ENCODE measurements at regions not wholly inside any gene's neighbourhood (a gene's known extent, or its start where the extent isn't known, plus 50 kb on each side); places are given as distances from the start of the nearest gene placed in this dataset.
"Not testable (repeated sequence)": the region's sequence is repeated elsewhere in the genome, so short reads cannot be mapped to it uniquely, and the experiment has no call there.

DNA sequence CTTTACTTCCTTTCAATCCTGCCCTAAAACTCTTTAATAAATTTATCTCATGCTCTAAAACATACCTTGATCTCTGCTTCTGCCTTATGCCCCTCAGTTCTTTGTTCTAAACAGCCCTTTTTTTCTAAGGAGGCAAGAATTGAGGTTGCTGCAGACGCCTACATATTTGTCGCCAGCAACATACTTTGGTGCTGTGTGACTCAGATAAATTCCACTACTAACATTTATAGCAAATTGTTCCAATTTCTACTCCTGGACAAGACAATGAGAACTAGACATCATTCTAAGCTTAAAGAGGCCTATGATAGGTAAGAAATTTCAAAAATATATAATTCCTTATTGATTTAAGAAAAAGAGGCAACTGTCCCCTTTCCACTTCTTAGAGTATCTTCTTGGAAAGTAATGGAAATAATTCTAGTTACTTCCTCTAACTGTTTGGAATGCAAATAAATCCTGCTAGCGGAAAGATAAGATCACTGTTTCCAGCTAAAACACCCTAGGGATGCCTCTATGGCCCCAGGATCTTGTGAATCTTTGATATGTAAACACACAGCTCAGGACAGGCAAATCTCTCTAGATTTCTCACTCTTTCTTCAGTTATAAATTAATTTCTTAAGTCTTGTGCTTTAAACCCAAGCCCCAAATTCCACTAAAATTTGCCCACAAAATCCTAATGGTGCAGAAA lies 869.1 kb downstream of the KCNT2 start:
- DNase-seq: no peak

DNA sequence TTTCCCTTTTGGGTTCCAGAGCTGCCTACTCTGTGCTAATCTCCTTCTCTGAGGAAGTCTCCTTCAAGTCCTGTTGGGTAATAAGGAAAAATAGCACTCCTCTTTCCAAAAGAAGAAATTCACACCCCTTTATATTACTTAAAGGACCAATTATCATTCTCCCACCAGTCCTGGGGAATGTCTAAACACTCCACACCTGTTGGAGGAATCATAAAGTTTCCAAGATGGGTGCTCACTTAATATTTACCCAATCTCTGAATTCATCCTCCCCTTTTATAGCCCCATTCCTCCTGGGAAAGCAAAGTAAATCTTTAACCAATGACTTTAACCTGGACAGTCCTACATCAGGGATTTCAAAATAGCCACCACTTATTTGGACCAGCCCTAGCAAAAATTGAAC lies 873.1 kb downstream of the KCNT2 start:
- no peak for DNase-seq

DNA sequence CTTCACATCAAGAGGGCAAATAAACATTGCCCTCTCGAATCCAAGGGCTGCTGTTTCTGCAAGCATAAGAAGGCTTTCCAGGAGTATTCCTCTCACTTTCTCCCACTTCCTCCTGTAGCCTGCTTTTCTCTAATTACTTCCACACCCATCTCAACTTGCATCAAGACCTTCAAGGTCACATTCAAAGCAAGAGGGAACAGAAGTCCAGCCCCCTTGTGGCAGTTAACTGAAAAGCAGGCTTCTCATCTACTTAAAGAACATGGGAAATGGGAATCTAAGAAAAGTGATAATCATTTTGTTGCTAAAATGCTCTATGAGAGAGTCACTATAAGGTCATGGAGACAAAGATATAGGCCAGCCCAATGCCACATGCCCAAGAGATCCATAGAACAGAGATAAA lies 874.4 kb downstream of the KCNT2 start:
- no peak for DNase-seq

DNA sequence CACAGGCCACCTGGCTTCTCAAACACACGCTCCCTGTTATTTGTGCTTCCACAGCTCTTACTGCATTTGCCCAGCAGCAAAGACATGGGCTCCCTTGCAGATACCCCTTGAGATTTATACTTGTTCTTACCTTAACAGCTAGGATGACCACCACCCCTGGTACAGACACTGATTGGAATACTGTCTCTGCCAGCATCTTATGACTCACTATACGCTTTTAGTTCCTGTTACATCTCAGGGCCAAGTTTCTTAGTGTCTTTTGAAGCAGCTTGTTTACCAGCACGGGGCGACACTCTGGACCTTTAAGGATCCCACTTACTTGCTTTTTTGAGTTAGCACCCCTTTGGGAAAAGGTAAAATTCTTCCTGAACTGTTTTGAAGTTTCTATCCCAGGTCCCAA lies 874.8 kb downstream of the KCNT2 start:
- no peak for DNase-seq

DNA sequence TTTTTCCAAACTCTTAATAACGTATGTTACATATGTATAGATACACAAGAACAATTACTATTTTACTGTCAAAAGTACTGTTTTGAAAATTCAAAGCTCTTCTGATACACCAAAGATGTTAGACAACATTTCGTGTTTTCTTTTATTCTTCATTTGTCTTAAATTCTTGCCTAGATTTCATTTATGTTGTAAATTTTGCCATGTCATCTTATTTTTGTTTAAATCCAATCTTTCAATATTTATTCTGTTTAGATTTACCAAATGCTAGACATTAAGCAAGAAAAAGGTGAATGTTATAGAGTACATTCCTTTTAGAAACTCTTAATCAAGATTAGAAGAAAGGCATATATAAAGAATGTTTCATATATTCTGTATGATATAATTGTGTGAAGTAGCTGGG lies 876.9 kb downstream of the KCNT2 start:
- DNase-seq: no peak

DNA sequence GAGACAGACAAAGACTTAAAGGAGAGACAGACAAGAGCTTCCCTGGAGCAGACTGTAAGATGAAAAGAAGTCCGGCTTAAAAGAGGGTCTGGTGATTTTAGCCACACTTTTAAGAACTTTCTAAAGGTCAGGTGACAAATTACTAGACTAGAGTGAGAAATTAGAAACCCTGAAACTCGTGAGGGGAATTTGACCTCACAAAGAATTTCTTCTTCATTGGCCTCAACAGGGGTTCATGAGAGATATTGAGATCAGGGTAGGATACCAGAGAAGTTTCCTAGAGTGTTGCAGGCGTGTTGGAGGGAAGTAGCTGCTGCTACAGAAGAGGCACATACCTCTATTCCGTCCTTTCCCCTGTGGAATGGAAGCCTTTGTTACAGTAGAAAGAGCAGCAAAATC lies 884.4 kb downstream of the KCNT2 start:
- no peak for DNase-seq

DNA sequence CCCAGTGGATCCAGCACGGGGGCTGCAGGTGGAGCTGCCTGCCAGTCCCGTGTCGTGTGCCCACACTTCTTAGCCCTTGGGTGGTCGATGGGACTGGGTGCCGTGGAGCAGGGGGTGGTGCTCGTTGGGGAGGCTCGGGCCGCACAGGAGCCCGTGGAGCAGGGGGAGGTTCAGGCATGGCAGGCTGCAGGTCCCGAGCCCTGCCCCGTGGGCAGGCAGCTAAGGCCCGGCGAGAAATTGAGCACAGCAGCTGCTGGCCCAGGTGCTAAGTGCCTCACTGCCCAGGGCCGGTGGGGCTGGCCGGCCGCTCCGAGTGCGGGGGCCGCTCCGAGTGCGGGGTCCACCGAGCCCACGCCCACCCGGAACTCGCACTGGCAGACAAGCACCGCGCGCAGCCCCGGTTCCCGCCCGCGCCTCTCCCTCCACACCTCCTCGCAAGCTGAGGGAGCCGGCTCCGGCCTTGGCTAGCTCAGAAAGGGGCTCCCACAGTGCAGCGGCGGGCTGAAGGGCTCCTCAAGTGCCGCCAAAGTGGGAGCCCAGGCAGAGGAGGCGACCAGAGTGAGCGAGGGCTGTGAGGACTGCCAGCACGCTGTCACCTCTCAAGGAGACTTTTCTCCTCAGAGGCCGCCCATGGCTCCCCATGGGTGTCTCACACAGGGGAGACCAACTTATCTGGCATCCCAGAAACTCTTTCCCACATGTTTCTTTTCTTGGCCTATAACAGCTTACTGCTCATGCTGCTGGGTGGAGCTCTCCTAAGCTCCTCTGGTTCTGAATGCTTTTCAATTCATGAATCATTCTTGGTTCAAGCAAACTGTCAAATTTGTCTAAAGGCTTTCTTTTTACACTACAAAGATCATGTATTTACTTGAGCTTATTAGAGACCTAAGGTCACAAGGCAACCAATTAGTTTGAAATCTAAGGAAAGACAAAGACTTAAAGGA lies 885.1 kb downstream of the KCNT2 start:
- not testable (repeated sequence) for DNase-seq

DNA sequence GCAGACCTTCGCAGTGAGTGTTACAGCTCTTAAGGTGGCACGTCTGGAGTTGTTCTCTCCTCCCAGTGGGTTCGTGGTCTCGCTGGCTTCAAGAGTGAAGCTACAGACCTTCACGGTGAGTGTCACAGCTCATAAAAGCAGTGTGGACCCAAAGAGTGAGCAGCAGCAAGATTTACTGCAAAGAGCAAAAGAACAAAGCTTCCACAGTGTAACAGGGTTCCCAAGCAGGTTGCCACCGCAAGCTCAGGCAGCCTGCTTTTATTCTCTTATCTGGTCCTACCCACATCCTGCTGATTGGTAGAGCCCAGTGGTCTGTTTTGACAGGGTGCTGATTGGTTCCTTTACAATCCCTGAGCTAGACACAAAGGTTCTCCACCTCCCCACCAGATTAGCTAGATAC lies 886.1 kb downstream of the KCNT2 start:
- not testable (repeated sequence) for DNase-seq

DNA sequence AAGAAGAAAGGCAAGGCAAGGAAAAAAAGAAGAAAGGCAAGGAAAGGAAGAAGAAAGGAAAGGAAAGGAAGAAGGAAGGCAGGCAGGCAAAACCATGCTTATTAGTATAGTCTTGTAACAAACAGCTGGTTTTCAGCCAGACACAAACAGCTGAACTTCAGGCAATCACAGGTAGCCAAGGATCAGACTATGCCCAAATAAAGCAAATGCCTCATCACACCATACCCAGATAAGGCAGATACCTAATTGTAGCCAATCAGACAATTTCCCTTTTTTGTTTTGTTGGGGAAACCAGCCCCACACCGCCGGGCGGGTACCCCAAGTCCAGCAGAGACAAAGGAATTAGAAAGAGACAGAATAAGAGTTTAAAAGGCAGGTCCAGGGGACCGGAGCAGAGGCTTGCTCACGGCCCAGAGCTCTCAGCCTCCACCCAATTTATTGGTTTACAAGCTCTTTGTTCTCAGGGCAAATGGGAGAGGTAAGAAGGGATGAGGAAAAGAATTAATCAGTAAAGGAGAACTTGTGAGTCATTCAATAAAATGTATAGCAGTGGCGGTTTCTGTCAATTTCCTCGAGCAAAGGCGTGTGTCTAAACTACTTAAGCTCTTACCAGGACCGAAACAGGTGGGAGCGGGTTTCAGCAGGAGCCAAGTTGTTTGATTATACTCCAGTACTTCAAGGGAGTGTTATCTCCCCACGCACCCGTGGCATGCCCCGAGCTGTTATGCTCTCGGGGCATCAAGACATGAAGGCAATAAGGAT lies 886.8 kb downstream of the KCNT2 start:
- no peak for DNase-seq

DNA sequence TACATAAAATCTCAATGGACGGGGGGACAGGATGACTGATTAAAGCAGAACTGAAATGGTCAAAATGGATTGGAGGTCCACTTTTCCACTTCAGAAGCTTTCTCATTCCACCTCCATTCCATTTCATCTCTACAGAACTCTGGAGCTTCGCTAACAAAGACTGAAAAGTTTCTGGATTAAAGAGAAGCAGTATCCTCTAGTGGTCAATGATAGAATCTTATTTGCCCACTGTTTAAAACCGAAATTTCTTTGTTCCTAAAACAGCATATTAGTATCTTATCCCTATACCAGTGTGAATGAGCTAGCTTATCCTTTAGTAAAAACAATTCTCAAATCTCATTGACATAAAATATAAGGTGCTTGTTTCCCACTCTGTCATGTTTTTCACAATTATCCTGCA lies 890.6 kb downstream of the KCNT2 start:
- DNase-seq: peak; percentile 6

DNA sequence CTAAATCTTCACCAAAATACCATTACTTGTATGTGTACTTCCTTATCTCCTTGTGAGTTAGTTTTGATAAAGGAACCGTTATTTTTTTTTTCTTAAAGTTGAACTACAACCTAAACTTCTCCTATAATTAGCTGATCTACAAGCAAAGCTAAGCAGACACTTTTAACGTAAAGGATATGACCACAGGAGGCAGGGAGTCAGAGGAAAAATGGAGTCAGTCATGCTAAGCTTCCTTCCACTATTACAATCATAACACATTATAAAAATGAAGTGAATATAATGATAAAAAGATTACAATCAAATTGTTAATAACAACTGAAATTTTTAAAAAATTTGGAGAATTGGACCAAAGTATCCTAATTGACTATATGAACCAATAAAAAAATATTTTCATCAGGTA lies 892.6 kb downstream of the KCNT2 start:
- no peak for DNase-seq

DNA sequence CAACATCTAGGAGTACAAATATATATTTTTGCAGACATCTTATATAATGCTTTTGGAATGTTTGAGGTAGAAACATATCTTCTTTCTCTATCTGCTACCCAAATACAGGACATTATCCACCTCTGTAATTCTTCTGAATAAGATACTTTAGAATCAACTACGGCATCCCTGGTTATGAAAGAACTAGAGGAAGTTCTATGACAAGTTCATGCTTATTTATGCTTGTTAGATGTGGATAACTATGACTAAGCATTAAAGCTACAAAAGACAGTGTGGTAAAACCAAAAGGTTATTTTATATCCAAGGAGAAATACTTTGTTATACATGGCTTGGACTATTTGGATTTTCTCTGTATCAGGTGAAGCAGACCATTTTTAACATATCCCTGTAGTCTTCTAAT lies 894.0 kb downstream of the KCNT2 start:
- DNase-seq: no peak

DNA sequence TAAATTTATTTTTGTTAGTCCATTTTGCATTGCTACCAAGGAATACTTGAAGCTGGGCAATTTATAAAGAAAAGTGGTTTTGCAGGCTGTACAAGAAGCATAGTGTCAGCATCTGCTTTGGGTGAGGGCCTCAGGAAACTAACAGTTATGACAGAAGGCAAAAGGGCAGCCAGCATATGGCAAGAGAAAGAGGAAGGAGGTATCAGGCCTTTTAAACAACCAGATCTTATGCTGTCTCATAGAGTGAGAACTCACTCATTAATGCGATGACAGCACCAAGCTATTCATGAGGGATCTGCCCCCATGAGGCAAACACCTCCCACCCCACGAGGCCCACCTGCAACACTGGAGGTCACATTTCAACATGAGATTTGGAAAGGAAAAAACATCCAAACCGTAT lies 898.4 kb downstream of the KCNT2 start:
- no peak for DNase-seq

DNA sequence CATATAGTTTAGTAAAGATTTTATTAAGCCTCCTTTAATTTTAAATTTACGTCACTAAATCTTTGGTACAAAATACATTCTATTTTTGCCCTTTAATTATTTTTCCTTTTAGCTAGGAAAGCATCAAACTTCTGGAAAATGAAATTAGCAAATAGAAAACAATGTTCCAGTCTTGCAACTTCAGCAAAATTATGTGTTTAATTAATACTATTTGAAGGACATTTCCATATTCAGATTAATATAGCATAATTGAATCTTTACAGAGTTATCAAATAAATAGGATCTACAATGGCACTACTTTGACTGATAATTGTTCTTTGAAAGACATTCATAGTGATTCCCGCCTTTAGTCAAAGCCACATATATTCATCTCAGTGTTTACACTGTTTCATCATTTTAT lies 904.2 kb downstream of the KCNT2 start:
- DNase-seq: no peak

DNA sequence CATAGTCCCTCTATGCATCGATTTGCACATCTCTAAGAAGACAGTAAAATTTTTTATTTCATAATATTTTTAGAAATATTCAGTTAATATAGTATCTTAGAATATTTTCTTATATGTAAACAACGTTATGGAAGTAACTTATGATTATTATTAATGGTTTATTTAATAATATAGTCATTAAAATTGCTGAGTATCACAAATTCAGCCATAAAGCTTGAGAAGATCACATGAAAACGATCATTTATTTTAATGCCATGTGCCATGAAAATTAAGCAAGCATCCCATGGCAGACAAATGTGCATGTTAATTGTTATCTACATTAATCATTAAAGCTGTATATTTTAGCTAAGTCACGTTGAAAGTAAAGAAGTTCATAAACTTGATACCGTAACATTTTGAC lies 907.1 kb downstream of the KCNT2 start:
- no peak for DNase-seq

DNA sequence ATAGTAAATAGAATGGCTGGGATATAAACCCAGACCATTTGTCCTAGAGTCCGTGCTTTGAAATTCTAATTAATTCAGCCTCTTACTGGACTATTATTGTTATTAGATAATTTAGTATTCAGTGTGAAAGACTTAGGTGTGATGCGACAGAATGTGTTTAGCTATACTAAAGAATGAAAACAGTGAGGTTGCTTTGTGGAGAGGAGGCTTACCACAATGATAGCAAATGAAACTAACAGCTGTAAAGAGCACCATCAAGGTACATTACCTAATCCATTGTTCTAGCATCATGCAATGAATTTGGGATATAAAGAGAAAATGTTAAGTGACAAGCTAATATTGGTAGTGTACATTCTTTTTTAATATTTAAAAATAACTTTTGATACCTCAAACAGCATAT lies 911.1 kb downstream of the KCNT2 start:
- DNase-seq: no peak

DNA sequence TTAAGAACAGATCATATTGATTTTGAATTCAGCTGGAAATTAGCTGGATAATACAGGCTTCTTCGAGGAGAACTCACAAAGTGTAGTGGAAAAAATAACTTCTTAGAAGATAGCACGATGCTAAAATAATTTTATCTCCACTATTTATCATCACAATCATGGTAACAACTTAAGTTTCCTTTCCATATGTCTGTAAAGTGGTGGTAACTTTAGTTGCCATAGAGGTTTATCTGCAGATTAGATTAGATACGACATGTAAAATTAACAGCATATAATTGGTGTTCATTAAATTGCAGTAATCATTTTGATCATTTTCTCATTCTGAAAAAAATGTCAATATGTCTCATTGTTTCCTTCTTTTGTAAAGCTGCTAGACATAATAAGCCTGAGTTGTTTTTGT lies 921.5 kb downstream of the KCNT2 start:
- DNase-seq: no peak

DNA sequence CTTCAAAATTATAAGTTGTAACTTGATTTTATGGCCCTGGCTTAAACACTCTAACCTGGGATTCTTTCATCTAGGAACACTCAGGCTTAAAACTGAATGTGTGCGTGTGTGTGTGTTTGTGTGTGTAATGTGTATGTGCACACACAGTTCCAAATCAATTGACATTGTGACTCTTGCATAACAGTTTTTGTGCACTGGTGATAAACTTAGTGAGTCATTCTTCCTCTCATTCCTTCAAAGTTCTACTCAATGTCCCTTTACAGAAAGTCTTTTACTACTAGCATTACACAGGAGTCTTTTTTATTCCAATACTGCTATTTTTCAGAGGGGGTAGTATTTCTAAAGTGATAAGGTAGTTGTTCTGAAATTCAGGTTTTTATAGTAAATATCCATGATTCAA lies 943.6 kb downstream of the KCNT2 start:
- DNase-seq: no peak

DNA sequence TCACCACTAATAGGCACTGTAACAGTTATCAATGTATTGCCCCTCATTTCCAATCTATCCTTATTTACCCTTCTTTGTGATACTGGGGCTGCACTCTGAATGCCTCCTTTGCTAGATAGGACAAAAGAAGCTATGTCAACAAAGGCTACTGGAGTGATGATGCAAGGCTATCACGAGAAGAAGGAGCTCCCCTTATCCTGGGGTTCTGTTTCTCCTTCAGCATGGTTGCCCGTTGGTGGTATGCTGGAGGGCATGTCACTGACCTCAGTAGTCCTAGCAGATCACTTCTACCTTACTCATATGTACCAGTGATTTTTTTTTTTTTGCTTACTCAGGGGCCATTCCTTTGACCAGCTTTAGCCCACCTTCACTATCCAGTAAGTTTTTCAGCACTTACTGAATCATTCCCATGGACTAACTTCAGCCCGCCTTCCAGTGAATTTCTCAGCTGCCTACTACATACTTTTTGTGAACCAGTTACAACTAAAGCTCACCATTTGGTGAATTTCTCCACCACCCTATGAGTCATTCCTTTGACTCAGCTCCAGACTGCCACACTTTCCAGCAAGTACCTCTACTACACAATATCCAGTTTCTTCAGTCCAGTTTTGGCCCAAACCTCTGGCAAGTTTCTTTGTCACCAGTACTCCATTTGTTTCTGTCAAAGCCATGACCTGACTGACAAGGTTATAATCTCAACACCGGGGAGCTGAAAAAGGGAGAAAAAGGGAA lies 944.5 kb downstream of the KCNT2 start:
- DNase-seq: no peak

DNA sequence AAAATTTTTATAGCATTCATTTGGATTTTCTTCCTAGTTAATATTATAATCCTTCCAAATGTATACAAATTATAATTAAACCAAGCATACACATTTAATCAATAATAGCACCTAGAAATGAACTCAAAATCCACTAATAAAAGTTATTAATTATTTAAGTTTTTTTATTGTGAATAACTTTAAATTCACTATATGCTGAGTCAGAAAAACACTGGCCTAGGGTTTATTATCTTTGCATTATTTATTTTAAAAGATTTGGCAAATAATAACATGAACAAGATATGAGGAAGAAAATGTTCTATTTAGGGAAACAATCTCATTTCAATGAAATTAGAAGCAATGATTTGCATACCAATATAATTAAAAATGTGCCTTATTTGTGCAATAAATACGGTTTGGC lies 951.5 kb downstream of the KCNT2 start:
- DNase-seq: no peak

DNA sequence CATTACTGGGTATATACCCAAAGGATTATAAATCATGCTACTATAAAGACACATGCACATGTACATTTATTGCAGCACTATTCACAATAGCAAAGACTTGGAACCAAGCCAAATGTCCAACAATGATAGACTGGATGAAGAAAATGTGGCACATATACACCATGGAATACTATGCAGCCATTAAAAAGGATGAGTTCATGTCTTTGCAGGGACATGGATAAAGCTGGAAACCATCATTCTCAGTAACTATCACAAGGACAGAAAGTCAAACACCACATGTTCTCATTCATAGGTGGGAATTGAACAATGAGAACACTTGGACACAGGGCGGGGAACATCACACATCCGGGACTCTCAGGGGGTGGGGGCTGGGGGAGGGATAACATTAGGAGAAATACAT lies 959.4 kb downstream of the KCNT2 start:
- DNase-seq: not testable (repeated sequence)

DNA sequence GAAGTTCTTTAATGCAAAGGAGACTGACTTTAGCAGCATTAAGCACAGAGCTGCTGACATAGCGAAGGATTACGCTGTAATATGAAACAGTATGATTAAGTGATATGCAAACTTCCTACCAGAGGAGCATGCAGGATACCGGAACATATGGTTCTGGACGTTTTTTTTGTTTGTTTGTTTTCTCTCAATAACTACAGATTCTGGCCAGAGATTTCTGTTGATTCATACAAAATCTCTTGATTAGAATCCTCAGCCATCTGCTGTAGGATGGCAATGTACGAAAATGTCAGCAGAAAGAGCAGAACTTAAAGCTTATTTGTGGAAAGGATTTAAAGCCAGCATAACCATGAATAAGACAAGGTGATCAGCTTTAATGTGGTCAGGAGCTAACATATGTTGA lies 970.7 kb downstream of the KCNT2 start:
- no peak for DNase-seq

DNA sequence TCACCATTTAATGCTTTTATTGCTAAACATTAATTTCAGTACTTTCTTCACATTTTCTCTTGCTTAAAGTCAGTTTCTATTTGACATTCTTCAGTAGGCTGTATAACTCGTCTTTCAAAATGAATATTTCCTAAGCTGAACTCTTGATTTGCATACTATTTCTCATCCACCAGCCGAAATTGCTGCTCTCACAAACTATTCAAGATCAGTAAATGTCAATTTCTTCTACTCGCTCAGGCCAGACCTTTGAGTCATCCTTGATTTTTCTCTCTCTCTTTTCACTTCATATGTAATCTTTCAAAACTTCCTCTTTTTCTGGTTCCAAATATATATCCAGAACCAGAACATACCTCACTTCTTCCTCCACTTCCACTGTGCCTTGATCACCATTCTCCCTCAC lies 990.0 kb downstream of the KCNT2 start:
- DNase-seq: no peak
